Gastroesophageal sphincter (tissue), 3 donors: ENCODE measurements at regions not wholly inside any gene's neighbourhood (a gene's known extent, or its start where the extent isn't known, plus 50 kb on each side); places are given as distances from the start of the nearest gene placed in this dataset.

Experiments used
- CTCF ChIP-seq, 4 experiments: fragments of 200-600 bp in 2 of 4; fragments of 450-650 bp in 2 of 4; sonication (generic) in 1 of 4; IDR thresholded peaks; one replicate each; pipeline ENCODE4 v1.5.1; 2017 to 2019; ENCODE audit warnings: antibody characterized with exemption in 4 of 4, mild to moderate bottlenecking in 2 of 4, moderate library complexity in 2 of 4
- EP300 ChIP-seq: sonication (generic); formaldehyde crosslinking; IDR thresholded peaks from one replicate; pipeline ENCODE4 v1.6.1; 2017; ENCODE audit warnings: antibody characterized with exemption, mild to moderate bottlenecking
- POLR2A ChIP-seq, 2 donors: fragments of 450-650 bp; IDR thresholded peaks; one replicate each; pipeline ENCODE4 v1.6.1; 2017; ENCODE audit warnings: antibody characterized with exemption in 2 of 2, mild to moderate bottlenecking in 2 of 2, moderate library complexity in 1 of 2
- POLR2AphosphoS5 ChIP-seq: sonication (generic); formaldehyde crosslinking; IDR thresholded peaks from one replicate; pipeline ENCODE4 v1.6.1; 2017; ENCODE audit warnings: antibody characterized with exemption

GRCh38 chr2:217017456-217018252 lies 157.8 kb upstream of the TNP1 start:
- no peak for TF ChIP-seq CTCF (IDR thresholded peaks at IDR 0.05)
- no peak for TF ChIP-seq POLR2A (IDR thresholded peaks at IDR 0.05)
- TF ChIP-seq EP300, result no peak
- no peak for TF ChIP-seq POLR2AphosphoS5
